ENCODE measurements at regions not wholly inside any gene's neighbourhood (a gene's known extent, or its start where the extent isn't known, plus 50 kb on each side); places are given as distances from the start of the nearest gene placed in this dataset.

GRCh38 chr11:10628508-10629236 lies 60.2 kb upstream of the LYVE1 start:
- Histone ChIP-seq H3K27ac (ENCODE audit: extremely low read depth, low read depth, low read length) (no peak overlapping the region), H3K4me3 (ENCODE audit: low read depth, low read length) (no peak overlapping the region), H3K36me3 (ENCODE audit: control insufficient read depth in 2 of 2, insufficient read depth in 1 of 2, low read length in 2 of 2) (no peaks in the 10 kb centered on the region), H3K9me3 (ENCODE audit: control insufficient read depth, insufficient read depth, low read depth, low read length) (no peaks in the 10 kb centered on the region), H3K4me1 (ENCODE audit: control insufficient read depth, insufficient read depth, low read length) (no peaks in the 10 kb centered on the region)
- CTCF ChIA-PET, result interaction anchor here (0.7 kb wide), 1 partner anchor 106 kb away, joined by 3 read pairs; no protein-coding TSS in a partner anchor
- POLR2A ChIA-PET, result no interaction called here
- no peak for TF ChIP-seq ZNF792 (tag by site-specific recombination; IDR thresholded peaks at IDR 0.05)

GRCh38 chr11:10627816-10628215 lies 59.4 kb upstream of the LYVE1 start:
- CTCF ChIA-PET, result no interaction called here
- H3K36me3 ChIP-seq (ENCODE audit: control insufficient read depth in 2 of 2, insufficient read depth in 1 of 2, low read length in 2 of 2), result no peaks in the 10 kb centered on the region
- no peaks in the 10 kb centered on the region for H3K9me3 ChIP-seq (ENCODE audit: control insufficient read depth, insufficient read depth, low read depth, low read length)
- no peak overlapping the region for H3K4me3 ChIP-seq (ENCODE audit: low read depth, low read length)
- no peak for TF ChIP-seq ZNF629 (tag by site-specific recombination; IDR thresholded peaks at IDR 0.05)
- TF ChIP-seq YY1 (tag by site-specific recombination; IDR thresholded peaks at IDR 0.05), result no peak
- TF ChIP-seq ZNF645 (tag by site-specific recombination; IDR thresholded peaks at IDR 0.05), result no peak
- POLR2A ChIA-PET, result no interaction called here
- H3K4me1 ChIP-seq (ENCODE audit: control insufficient read depth, insufficient read depth, low read length), result no peaks in the 10 kb centered on the region
- H3K27ac ChIP-seq (ENCODE audit: extremely low read depth, low read depth, low read length), result no peak overlapping the region

GRCh38 chr11:10627291-10627690 lies 58.8 kb upstream of the LYVE1 start:
- no peaks in the 10 kb centered on the region for H3K4me1 ChIP-seq (ENCODE audit: control insufficient read depth, insufficient read depth, low read length)
- no peaks in the 10 kb centered on the region for H3K36me3 ChIP-seq (ENCODE audit: control insufficient read depth in 2 of 2, insufficient read depth in 1 of 2, low read length in 2 of 2)
- ChIA-PET POLR2A (no interaction called here), CTCF (no interaction called here)
- H3K27ac ChIP-seq (ENCODE audit: extremely low read depth, low read depth, low read length), result no peak overlapping the region
- H3K9me3 ChIP-seq (ENCODE audit: control insufficient read depth, insufficient read depth, low read depth, low read length), result no peaks in the 10 kb centered on the region
- no peak overlapping the region for H3K4me3 ChIP-seq (ENCODE audit: low read depth, low read length)
- TF ChIP-seq GLIS1 (tag by site-specific recombination; IDR thresholded peaks at IDR 0.05), result no peak
- no peak for TF ChIP-seq ZNF148 (tag by site-specific recombination; IDR thresholded peaks at IDR 0.05; ENCODE audit: borderline replicate concordance)
- no peak for TF ChIP-seq ZNF571 (tag by site-specific recombination; IDR thresholded peaks at IDR 0.05)
- TF ChIP-seq ZFP69B (tag by site-specific recombination; IDR thresholded peaks at IDR 0.05), result no peak
- no peak for TF ChIP-seq GFI1B (tag by site-specific recombination; IDR thresholded peaks at IDR 0.05)
- TF ChIP-seq HOXC10 (CRISPR knock-in tag; IDR thresholded peaks at IDR 0.05), result no peak
- no peak for TF ChIP-seq ZNF558 (tag by site-specific recombination; IDR thresholded peaks at IDR 0.05)
- no peak for TF ChIP-seq ZNF132 (tag by site-specific recombination; IDR thresholded peaks at IDR 0.05; ENCODE audit: borderline replicate concordance)
- no peak for TF ChIP-seq ZNF146 (tag by site-specific recombination; IDR thresholded peaks at IDR 0.05)
- no peak for TF ChIP-seq ZNF596 (tag by site-specific recombination; IDR thresholded peaks at IDR 0.05)
- no peak for TF ChIP-seq ZNF704 (tag by site-specific recombination; IDR thresholded peaks at IDR 0.05)
- TF ChIP-seq ZNF112 (tag by site-specific recombination; IDR thresholded peaks at IDR 0.05), result no peak
- no peak for TF ChIP-seq ZNF404 (tag by site-specific recombination; IDR thresholded peaks at IDR 0.05)
- TF ChIP-seq KLF17 (tag by site-specific recombination; IDR thresholded peaks at IDR 0.05), result no peak
- TF ChIP-seq CTCF (tag by site-specific recombination; IDR thresholded peaks at IDR 0.05), result no peak
- TF ChIP-seq ZNF560 (tag by site-specific recombination; IDR thresholded peaks at IDR 0.05; ENCODE audit: borderline replicate concordance), result no peak
